ENCODE measurements at regions not wholly inside any gene's neighbourhood (a gene's known extent, or its start where the extent isn't known, plus 50 kb on each side); places are given as distances from the start of the nearest gene placed in this dataset.

DNA sequence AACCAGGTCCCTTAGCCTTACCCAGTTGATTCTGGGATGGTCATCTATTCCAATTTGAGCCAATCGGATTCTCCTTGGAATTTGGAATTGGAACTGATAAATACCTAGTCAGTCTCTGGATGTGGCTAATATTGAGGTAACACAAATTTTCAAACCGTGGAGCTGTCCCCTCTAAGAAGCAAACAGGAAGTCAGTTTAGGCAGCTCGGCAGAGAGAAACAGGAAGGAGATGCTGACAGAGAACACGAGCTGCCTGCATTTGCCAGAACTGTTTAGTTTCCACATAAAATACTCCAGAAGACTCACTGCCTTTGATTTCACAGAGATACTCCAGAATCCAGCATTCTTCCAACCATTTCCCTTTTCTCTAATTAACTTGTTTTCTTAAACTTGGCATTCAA, 1024.9 kb downstream of the BCL11A start:
- no peak for FAIRE-seq

DNA sequence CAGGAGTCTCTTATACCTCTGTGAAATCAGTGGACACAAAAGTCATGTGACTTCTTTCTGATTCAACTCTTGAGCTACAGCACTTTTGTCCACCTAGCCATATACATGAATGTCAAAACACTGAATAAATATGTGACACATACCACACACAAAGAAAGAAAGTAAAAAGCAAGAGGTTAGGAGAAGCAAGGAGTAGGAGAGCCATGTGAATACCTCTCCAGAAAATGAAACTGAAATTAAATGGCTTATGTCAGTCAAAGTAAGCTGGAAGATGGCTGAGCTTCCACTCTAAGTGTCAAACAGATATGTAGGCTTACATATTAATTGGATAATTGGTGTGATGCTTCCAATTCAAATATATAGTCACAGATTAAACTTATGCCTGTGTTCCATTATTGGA, 1050.5 kb downstream of the BCL11A start:
- FAIRE-seq, result no peak

DNA sequence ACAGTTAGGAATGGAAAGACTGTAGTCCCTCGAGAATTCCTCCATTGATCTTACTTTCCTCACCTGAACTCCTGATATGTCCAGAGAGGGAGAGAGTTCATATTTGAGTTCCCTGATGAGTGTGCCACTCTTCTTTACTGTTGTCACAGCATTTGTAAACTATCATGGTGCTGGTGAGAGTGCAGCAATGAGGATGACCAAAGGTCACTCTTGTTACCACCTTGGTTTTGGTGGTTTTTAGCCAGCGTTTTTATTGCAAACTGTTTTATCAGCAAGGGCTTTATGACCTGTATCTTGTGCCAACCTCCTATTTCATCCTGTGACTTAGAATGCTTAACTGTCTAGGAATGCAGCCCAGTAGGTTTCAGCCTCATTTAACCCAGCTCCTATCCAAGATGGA, 1062.5 kb downstream of the BCL11A start:
- no peak for FAIRE-seq

DNA sequence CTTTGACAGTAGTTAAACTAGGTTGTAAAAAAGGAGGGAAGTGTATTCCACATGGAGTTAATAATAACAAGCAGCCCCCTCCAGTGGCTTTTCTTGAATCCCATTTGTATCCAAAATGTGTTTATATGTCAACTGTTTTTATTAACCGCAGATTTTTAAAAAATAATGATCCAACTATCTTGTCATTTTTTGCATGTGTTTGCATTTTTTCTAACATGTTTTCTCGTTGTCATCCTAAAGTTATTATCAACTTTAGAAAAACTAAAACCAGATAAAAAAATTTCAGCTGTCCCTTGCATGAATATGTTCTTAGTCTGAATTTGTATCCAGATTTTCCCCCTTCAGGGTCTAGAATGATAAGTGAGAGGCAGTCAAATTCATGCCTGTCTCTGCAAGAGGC, 1063.3 kb downstream of the BCL11A start:
- no peak for FAIRE-seq

DNA sequence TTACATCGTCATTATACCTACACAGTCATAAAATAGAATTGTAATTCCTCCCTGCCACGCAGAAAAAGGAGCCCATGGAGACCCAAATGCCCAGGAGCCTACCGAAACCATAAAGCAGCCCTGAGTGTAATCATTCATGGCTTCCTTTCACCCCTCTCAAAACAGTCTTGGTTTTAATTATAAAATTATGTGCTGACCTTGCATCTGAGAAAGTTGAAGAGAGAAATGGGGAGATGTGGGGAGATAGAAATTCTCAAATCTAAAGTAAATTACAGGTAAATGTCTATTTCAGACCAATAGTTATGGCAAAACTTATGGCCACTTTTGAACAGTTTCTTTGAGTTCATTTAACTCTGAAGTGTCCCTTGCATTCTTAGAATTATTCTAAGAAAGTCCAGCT, 1068.8 kb downstream of the BCL11A start:
- FAIRE-seq, result no peak

DNA sequence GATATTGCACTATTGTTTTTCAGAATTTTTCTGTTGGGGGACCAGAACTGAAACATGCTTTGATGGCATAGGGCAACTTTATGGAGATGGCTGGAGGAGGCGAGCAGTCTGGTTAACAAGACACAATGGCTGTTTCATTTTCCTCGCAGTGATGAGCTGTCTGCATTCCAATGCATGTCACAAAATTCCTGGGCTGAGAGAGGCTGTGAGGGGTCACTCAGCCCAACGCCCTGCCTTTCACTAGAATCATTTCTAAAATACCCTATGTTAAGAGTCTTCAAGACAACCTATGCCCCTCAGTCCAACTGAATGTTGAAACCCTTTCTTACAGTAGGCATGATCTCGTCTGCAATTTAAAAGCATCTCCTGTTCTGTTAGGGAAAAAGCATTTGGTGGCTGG, 1090.0 kb downstream of the BCL11A start:
- FAIRE-seq, result no peak

DNA sequence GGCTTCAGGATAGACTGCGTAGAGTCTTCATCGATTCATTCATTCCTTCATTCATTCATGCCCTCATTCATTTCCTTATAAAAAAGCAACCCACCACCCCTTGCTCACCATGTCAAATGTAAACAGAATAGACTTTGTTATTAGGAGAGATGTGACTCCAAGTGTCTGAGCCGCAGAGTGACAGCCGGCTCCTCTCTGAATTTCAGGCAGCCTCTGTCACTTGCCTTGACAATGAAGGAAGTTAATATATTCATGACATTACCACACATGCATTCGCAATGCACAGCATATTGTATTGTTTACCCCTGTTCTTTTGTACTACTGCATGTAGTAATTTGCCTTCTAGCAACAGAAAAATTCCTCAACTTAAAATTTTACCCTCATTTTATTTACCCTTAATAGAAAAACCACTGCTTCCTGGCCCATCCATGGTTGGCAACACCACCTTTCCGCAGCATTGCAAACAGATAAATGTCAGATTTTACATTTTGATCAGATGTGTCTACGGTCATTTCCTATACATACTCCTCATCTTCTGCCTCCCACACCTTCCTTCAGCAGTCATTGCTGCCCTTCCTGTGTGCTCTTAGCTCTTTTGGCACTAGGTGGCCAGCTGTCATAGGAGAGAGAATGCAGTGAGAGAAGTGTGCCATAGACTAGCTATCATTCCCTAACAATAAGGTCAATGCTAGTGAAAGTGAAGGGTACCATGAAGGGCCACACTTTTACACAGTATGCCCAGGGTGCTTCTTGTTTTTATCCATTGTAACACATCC, 1090.8 kb downstream of the BCL11A start:
- no peak for FAIRE-seq

DNA sequence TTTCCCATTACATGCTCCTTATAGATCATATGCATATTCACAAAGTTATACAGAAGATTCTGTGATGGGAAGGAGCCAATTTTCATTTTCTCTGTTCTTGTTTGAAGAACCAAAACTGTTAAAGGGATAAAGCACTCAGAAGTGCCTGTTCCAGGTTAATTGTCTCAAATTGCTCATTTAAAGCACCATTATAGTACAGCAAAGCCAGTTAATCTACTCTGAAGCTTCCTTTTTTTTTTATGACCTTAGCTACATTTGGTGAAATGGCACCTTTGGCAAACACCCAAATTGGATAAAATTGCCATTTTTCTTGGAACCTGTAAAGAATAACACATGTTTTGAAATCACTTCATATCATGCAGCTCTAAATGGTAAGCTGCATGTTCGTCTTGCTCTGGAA, 1092.3 kb downstream of the BCL11A start:
- FAIRE-seq, result no peak

DNA sequence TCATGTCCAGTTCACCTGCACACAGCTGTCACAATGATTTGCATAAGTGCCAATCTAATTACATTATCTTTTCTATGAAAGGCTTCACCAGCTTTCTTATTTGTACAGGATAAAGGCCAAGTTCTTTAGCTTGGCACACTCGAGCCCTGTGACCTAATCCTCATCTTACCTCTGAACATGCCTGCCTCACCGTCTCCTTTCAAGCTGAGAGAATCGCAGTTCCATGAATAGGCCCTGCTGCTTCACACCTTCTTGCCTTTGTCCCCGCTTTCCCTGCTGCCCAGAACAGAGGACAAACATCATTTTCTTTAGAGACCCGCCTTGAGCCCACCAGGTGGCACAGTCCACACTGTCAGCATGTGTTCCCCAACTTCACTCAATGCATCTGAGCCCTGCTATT, 1094.7 kb downstream of the BCL11A start:
- no peak for FAIRE-seq

DNA sequence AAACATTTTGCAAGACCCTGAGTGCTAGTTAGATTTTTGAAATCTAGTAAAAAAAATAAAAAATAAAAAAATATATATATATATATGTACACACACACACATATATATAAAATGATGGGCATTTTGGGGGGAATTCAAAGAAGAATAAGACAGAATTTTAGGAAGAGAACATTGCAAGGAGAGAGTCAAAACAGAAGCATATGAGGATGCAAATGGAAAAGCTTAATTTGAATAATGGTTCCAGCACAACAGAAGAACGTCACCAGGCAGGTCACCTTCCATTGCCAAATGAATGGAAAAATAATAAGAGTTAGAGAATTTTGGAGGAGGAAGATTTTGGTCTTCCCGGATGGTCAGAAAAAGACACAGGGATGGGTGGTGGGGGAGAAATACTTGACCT, 1097.2 kb downstream of the BCL11A start:
- FAIRE-seq, result no peak

DNA sequence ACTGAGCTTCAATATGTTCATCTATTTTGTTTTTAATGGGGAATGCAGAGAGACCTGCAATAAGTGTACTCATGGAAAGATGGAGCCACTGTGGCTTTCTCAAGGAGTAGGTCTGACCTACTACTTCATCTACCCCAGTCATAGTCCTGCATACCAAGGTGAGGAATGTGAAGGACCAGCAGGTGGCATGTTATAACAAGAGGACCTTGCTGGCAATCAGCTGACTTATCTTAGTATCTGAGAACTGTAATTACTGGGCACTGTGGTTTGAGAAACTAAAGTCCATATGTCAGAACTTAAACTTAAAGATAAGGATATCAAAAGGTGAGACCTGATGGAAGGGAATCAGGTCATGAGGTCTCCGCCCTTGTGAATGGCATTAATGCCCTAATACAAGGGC, 1104.2 kb downstream of the BCL11A start:
- FAIRE-seq, result no peak

DNA sequence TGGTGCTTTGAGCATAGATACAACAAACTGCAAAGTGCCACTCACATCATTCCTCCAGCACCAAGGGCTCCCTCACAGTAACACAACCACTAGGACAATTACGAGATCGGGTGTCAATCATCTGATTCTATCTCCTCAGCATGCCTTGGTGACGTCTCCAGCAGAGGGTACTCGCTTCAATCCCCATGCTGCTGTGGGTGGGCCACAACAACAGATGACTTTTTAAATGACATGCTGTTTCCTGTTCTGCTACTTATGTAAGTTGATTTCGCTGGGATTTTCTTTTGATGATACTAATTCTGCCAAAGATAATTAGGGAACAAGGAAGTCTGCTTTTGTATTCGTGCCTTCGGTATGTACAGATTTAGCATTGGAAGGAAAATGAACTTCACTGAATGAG, 1113.0 kb downstream of the BCL11A start:
- FAIRE-seq, result no peak

DNA sequence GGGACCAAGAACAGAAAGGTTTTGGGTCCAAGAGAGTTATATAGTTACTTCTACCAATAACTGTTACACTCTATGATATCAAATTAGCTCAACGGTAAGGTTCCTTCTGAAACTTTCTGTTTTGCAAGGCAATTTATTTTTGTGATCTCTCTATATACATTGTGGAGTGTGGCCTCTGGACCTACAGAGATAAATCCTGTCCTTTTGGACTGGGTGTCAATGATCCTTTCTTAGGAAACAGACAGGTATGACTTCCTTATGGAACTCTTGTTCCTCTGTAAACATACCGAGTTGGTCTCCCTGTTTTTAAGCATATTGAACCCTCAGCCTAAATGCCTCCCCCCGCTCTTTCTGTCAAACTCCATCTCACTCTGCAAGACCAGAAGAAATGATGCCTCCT, 1117.8 kb downstream of the BCL11A start:
- no peak for FAIRE-seq

DNA sequence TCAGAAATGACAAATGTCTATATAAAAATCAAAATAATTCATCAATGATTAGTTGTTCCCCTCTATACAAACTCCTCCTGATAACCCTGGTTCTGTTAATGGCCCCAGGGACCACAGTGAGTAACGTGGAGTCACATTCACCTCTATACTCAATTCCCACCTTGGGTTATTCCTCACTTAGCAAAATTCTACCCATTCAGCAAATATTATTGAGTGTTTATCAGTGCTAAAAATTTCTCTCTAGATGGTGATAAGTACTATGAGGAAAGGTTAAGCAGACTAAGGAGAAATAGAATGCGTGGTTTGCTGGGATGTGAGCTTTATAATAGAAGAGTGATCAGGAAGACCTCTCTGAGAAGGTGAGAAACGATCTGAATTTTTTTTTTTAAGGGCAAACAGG, 1124.5 kb downstream of the BCL11A start:
- FAIRE-seq, result no peak

DNA sequence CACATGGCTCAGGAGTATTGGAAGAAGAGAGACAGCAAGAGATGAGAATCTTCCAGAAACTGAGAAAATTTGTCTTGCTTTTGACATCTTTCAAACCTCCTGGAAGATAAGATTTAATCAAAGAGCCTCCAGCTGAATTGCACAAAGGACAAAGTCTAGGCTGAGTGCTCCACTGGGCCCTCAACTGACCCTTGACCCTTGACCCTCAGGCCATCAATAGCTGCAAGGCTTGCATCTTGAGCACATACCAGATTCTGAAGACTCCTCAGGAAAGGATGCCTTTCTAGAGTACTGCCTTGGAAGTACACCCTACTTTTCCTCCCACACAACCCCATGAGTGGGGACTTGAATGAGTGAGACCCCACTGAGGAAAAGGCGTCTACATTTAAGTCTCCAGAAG, 1125.5 kb downstream of the BCL11A start:
- FAIRE-seq, result no peak

DNA sequence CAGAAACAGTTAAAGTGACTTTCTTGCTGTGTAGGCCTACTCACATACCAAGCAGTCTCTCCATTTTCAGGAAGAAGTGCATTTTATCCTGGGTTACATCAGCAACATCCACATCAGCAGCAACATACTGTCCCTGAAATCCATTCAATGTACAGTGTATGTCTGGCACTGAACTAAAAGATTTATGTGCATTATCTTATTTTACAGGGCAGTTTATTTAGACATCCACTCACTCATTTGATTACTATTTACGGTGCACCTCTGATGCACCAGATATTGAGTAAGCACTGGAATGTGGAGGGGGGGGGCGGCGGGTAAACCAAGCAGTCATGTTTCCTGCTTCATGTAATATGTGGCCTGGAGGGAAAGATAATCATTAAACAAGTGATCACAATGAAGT, 1128.2 kb downstream of the BCL11A start:
- FAIRE-seq, result no peak

DNA sequence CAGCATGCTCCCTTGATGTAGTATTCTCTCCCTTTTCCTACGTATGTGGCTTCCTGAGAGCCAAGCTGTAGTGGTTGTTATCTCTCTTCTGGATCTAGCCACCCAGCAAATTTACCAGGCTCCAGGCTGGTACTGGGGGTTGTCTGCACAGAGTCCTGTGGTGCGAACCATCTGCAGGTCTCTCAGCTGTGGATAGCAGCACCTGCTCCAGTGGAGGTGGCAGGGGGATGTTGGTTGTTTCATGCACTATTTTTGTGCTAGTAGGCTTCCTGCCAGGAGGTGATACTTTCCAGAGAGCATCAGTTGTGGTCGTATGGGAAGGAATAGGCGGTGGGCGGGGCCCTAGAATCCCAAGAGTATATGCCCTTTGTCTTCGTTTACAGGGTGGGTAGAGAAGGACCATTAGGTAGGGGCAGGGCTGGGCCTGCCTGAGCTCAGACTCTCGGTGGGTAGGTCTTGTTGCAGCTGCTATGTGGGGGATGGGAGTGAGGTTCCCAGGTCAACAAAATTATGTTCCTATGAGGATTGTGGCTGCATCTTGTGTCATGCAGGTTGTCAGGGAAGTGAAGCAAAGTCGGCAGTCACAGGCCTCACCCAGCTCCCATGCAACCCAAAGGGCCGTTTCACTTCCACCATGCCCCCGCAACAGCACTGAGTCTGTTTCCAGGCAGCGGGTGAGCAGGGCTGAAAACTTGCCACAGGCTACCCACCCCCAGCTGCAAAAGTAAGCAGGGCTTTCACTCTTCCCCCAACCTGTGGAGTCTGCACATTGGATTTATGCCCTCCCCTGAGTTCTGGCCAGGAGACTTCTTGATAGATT, 1139.5 kb downstream of the BCL11A start:
- no peak for FAIRE-seq

DNA sequence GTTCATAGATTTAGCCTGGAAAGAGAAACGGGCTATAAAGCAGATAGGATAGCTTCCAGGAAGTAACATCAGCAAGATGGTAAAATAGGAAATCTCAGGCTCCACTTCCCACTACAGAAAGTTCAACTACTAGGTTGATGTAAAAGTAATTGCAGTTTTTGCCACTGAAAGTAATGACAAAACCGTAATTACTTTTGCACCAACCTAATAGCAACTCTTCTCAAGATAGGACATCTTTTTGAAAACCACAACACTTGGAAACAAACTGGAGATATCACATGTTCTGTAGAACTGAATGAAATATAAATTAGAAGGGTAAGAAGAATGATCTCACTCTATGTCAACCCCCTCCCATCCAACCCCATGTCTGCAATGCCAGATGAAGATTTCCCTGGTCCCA, 1154.3 kb downstream of the BCL11A start:
- FAIRE-seq, result no peak

DNA sequence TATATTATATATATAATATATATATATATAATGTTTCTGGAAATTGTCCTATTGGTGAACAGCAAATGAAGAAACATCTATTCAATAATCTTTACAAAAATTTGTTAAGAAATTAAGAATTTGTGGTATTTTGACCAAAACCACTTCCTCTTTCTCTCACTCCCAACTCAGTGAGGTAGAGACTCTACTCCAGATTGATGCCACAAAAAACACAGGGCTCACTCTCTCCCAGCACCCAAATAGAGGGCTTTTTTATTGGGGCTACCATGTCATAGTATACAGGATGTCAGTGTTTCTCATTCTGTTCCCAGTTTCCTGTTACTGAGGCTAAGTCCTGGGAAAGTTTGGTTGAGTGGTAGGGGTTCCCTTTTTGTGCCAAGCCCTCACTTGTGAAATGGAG, 1155.4 kb downstream of the BCL11A start:
- no peak for FAIRE-seq

DNA sequence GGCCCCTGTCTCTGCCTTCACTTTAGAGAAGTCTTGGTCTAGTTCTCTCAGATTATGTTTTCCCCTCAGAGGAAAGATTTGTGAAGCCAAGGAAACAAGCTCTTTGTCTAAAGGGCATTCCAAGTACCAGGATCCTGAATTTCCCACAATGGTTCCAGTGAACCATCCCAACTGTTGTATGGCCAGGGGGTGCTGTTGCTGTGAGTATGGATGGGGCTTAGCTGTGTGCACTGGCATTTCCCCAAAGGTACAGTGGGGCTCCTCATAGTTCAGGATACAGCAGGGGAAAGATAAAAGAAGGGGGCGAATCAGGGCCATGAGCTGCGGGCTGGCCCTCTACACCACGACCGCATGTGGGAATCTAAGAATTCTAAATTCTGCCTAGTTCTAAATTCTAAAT, 1154.0 kb upstream of the FANCL start:
- no peak for FAIRE-seq

DNA sequence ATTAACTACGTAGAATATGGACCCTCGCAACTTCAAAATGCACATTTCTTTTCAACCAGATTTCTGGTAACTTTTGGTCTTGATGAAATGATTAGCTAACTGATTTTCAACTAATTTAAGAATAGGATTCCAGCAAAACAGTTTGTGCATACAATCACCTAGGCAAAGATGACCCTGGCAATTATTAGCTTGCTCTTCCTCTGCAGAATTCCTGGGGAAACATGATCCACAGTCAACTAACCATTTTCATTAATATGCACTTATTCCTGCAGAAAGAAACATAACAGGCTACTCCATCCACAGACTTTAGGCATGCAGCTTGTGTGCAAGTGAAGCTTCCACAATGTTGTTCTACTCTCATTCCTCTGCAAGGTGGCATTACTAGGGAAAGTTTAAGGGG, 1150.8 kb upstream of the FANCL start:
- FAIRE-seq, result no peak

DNA sequence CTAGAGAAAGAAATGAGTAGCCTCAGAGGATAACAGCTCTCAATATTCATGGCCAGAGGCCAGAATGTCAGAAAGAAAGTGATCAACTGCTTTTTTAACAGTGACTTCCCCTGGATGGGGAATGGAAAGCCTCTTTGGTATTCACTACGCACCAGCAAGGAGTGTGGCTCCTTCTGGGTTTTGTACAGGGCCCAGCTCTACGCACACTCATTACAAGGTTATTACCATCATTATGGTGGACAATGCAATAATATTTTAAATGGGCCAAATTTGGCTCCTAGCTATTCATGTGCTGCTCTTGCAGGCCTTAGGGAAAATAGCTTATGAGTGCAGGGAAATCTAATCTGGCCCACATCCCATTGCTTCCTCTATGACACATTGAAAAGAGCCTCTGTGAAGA, 1149.5 kb upstream of the FANCL start:
- FAIRE-seq, result no peak

DNA sequence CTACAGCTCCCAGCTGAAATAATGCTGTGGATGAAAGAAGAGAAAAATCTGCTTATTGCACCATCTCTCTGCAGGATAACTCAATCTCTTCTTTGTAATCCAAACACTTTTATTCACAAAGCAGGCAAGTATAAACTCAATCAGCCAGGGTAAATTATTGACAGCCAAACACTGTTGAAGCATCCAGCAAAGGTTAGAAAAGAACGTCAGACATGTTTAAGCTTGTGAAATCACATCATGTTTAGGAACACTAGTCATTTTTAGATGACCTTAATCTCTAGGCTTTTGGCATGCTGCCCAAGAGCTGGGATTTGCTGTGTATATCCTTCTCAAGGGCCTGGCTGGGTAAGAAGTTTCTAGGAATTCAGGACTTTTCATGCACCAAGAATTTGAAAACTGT, 1148.1 kb upstream of the FANCL start:
- FAIRE-seq, result no peak

DNA sequence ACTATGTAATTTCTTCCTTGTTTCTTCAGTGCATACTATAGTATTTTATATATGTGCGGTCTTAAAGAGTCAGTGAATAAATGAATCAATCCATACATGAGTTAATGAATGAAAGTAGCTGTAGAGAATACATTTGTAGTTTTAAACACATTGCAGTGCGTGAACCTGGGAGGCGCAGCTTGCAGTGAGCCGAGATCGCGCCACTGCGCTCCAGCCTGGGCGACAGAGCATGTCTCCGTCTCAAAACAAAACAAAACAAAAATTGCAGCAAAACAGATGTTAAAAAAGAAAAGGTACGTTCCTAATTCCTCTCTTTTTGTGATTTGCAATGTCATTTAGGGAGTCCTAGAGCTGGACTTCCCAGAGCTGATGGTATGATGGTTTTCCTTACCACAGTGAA, 1144.8 kb upstream of the FANCL start:
- FAIRE-seq, result no peak

DNA sequence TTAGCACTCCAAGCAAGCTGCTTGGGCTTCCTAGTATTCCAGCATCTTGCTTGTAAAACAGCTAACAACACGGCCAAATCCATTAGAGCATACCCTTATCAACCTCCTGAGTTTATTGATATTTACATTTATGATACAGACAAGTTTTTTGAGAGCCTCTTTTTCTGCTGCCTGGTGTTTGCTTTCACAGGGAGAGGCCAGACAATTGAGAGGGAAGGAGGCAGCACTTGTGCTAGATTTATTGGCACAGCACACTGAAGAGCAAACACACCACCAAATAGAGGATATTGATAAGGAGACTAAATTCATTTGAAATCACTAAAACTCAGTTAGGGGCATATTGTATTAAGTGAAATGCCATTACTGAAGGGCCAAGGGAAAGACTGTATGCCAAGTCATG, 1142.3 kb upstream of the FANCL start:
- FAIRE-seq, result no peak

Measured in islet of Langerhans (tissue), 1 donor.